Muscle of leg (tissue), 3 donors: ENCODE measurements at regions not wholly inside any gene's neighbourhood (a gene's known extent, or its start where the extent isn't known, plus 50 kb on each side); places are given as distances from the start of the nearest gene placed in this dataset.

ENCODE experiments used
- DNase-seq: peaks from one replicate; pipeline ENCODE4 v3.0.0; 2013
- H3K27ac ChIP-seq: one replicate; pipeline ENCODE4 v1.5.1; 2013; ENCODE audit warnings: mild to moderate bottlenecking, low read length, control low read depth
- H3K27me3 ChIP-seq: one replicate; pipeline ENCODE4 v1.6.1; 2013; ENCODE audit warnings: low read length; ENCODE audit not compliant: control insufficient read depth, insufficient read depth
- H3K36me3 ChIP-seq: one replicate; pipeline ENCODE4 v1.6.1; 2013; ENCODE audit warnings: low read length; ENCODE audit not compliant: control insufficient read depth, insufficient read depth
- H3K4me1 ChIP-seq: one replicate; pipeline ENCODE4 v1.6.1; 2013; ENCODE audit warnings: low read length; ENCODE audit not compliant: control insufficient read depth, insufficient read depth
- H3K4me3 ChIP-seq: one replicate; pipeline ENCODE4 v1.5.1; 2013; ENCODE audit warnings: low read length, control low read depth
- H3K9me3 ChIP-seq: replicated peaks from 2 replicates; pipeline ENCODE4 v1.6.1; 2013; ENCODE audit warnings: low read depth, low read length; ENCODE audit not compliant: control insufficient read depth
- WGBS: methylation state at CpG from one replicate; pipeline ENCODE4 v1.1.5; 2013; ENCODE audit warnings: missing lambda C conversion rate; ENCODE audit not compliant: insufficient coverage; 5-methylcytosine and 5-hydroxymethylcytosine counted together

GRCh38 chr5:5667136-5667554 is 244.7 kb downstream of the ICE1 start:
- Histone ChIP-seq H3K4me3 (no peak overlapping the region), H3K4me1 (peaks cover 3% of the 10 kb centered on the region), H3K9me3 (no peaks in the 10 kb centered on the region), H3K27me3 (no peaks in the 10 kb centered on the region), H3K36me3 (no peaks in the 10 kb centered on the region), H3K27ac (no peak overlapping the region)
- DNase-seq, result peak; percentile 12
- WGBS, result 50% methylated on average over 1 of the region's 3 CpGs

GRCh38 chr5:5666369-5666768 is 243.9 kb downstream of the ICE1 start:
- 38% methylated on average over 4 of the region's 7 CpGs for WGBS
- H3K4me3 ChIP-seq, result no peak overlapping the region
- no peaks in the 10 kb centered on the region for H3K27me3 ChIP-seq
- no peak overlapping the region for H3K27ac ChIP-seq
- H3K4me1 ChIP-seq, result peaks cover 3% of the 10 kb centered on the region
- no peak for DNase-seq
- no peaks in the 10 kb centered on the region for H3K36me3 ChIP-seq
- H3K9me3 ChIP-seq, result no peaks in the 10 kb centered on the region

GRCh38 chr5:5666076-5666365 is 243.5 kb downstream of the ICE1 start:
- H3K9me3 ChIP-seq, result no peaks in the 10 kb centered on the region
- no peak overlapping the region for H3K4me3 ChIP-seq
- no peak overlapping the region for H3K27ac ChIP-seq
- DNase-seq, result no peak
- H3K4me1 ChIP-seq, result peaks cover 3% of the 10 kb centered on the region
- no peaks in the 10 kb centered on the region for H3K27me3 ChIP-seq
- no peaks in the 10 kb centered on the region for H3K36me3 ChIP-seq
- WGBS, result no CpG with 5 or more reads among the region's 2 CpGs

GRCh38 chr5:5665225-5666075 is 243.0 kb downstream of the ICE1 start:
- no peak overlapping the region for H3K4me3 ChIP-seq
- 77% methylated on average over 11 of the region's 13 CpGs for WGBS
- no peaks in the 10 kb centered on the region for H3K36me3 ChIP-seq

GRCh38 chr5:5658889-5659465 is 236.5 kb downstream of the ICE1 start:
- Histone ChIP-seq H3K27me3 (no peaks in the 10 kb centered on the region), H3K36me3 (no peaks in the 10 kb centered on the region), H3K4me1 (no peaks in the 10 kb centered on the region), H3K27ac (no peak overlapping the region), H3K4me3 (no peak overlapping the region), H3K9me3 (no peaks in the 10 kb centered on the region)
- no peak for DNase-seq
- WGBS, result 27% methylated on average over 1 of the region's 3 CpGs

More at GRCh38 chr5:5665225-5666075, 243.0 kb downstream of the ICE1 start:
- H3K9me3 ChIP-seq, result no peaks in the 10 kb centered on the region
- no peaks in the 10 kb centered on the region for H3K27me3 ChIP-seq
- H3K4me1 ChIP-seq, result peaks cover 3% of the 10 kb centered on the region
- no peak for DNase-seq
- no peak overlapping the region for H3K27ac ChIP-seq

- WGBS, result no CpG with 5 or more reads among the region's 4 CpGs
- Histone ChIP-seq H3K27me3 (no peaks in the 10 kb centered on the region), H3K4me3 (no peak overlapping the region), H3K27ac (no peak overlapping the region), H3K4me1 (no peaks in the 10 kb centered on the region), H3K9me3 (no peaks in the 10 kb centered on the region), H3K36me3 (no peaks in the 10 kb centered on the region)
- peak; percentile 70 for DNase-seq
Observed at GRCh38 chr5:5658226-5658625, 235.7 kb downstream of the ICE1 start.

- no peak overlapping the region for H3K27ac ChIP-seq
- no peak overlapping the region for H3K4me3 ChIP-seq
- H3K36me3 ChIP-seq, result no peaks in the 10 kb centered on the region
- no peaks in the 10 kb centered on the region for H3K4me1 ChIP-seq
- no peaks in the 10 kb centered on the region for H3K27me3 ChIP-seq
- H3K9me3 ChIP-seq, result no peaks in the 10 kb centered on the region
- WGBS, result 78% methylated on average over 11 of the region's 13 CpGs
- DNase-seq, result no peak
Observed at GRCh38 chr5:5652181-5652580, 229.7 kb downstream of the ICE1 start.

GRCh38 chr5:5650949-5651348 is 228.5 kb downstream of the ICE1 start:
- no peaks in the 10 kb centered on the region for H3K36me3 ChIP-seq
- H3K9me3 ChIP-seq, result no peaks in the 10 kb centered on the region
- no peak overlapping the region for H3K27ac ChIP-seq
- no peaks in the 10 kb centered on the region for H3K27me3 ChIP-seq
- H3K4me3 ChIP-seq, result no peak overlapping the region
- WGBS, result no CpG with 5 or more reads among the region's 2 CpGs
- no peak for DNase-seq
- H3K4me1 ChIP-seq, result no peaks in the 10 kb centered on the region

- Histone ChIP-seq H3K27me3 (no peaks in the 10 kb centered on the region), H3K27ac (no peak overlapping the region), H3K4me3 (no peak overlapping the region), H3K9me3 (no peaks in the 10 kb centered on the region), H3K36me3 (no peaks in the 10 kb centered on the region), H3K4me1 (no peaks in the 10 kb centered on the region)
- DNase-seq, result no peak
- 100% methylated on average over 1 of the region's 5 CpGs for WGBS
Observed at GRCh38 chr5:5650242-5650641, 227.8 kb downstream of the ICE1 start.

- DNase-seq, result no peak
- Histone ChIP-seq H3K4me3 (no peak overlapping the region), H3K27me3 (no peaks in the 10 kb centered on the region), H3K36me3 (no peaks in the 10 kb centered on the region), H3K9me3 (no peaks in the 10 kb centered on the region), H3K4me1 (no peaks in the 10 kb centered on the region), H3K27ac (no peak overlapping the region)
- 48% methylated on average over 3 of the region's 5 CpGs for WGBS
Observed at GRCh38 chr5:5649641-5650040, 227.2 kb downstream of the ICE1 start.
